NCI-H774 (cell line): ENCODE measurements at regions not wholly inside any gene's neighbourhood (a gene's known extent, or its start where the extent isn't known, plus 50 kb on each side); places are given as distances from the start of the nearest gene placed in this dataset.

Source experiments
- DNase-seq: peaks from one replicate; lab custom pipeline; 2025; lab: John Stamatoyannopoulos, UW

GRCh38 chr2:43086451-43087221, 139.8 kb downstream of the ZFP36L2 start:
- DNase-seq: no peak

DNA sequence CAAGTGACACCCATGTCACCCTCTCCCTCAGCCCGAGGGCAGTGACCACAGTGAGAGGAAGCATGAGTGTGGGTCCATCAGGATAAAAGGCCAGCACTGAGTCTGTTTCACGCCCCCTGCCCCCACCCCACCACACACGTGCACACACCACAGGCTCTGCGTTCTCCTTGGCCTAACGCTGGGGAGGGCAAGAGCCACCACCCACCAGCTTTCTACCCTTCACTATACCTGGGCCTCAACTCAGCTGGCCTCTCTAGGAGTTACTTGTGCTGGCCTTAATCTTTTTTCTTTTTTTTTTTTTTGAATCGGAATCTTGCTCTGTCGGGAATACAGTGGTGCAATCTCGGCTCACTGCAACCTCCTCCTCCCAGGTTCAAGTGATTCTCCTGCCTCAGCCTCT, 140.5 kb downstream of the ZFP36L2 start:
- no peak for DNase-seq

GRCh38 chr2:43085505-43085904, 140.9 kb downstream of the ZFP36L2 start:
- no peak for DNase-seq

GRCh38 chr2:43084699-43085091, 141.7 kb downstream of the ZFP36L2 start:
- DNase-seq: no peak

DNA sequence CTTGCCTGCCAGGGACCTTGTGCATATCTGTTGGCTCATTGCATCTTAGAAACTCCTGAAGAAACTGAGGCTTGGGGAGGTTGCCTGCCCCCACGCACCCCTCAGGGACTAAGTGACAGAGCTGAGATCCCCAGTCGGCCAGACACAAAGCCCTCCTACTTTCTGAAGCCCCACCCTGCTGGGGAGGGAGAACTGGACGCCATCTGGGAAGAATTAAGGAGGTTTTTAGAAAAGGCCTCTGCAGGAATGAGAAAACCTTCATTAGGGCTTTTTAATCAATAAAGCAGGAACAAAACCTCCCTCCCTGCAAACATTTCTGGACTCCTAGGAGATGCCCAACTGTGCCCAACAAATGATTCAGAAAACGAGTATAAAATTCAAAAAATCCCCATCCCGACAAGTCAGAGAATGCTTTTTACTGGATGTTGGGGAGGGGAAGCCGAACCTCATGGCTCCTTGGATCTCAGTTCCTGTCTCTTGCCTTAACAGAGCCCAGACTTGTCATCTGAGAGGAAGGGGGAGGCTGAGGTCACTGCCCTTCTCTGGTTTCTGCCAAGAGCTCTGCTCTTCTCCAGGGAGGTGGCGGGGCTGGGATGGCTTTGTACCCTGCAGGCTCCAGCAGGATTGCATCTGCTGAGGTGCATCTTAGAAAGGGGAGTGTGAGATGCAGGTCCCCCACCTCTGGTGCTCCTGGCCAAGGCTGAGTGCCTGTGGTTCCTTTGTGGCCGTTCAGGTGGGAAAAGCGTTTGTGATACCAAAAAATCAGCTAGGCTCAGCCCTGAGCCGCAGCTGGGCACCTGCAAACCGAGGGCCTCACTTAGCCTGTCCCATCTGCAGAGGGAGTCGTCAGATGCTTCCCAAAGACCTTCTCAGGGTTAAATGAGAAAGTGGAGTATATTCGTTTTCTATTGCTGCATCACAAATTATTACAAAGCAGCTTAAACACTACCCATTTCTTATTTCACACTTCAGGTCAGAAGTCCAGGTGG, 142.4 kb downstream of the ZFP36L2 start:
- DNase-seq: no peak

- no peak for DNase-seq
Observed at GRCh38 chr2:43082903-43083677, 143.3 kb downstream of the ZFP36L2 start.

- no peak for DNase-seq
Observed at GRCh38 chr2:43082111-43082894, 144.1 kb downstream of the ZFP36L2 start.

DNA sequence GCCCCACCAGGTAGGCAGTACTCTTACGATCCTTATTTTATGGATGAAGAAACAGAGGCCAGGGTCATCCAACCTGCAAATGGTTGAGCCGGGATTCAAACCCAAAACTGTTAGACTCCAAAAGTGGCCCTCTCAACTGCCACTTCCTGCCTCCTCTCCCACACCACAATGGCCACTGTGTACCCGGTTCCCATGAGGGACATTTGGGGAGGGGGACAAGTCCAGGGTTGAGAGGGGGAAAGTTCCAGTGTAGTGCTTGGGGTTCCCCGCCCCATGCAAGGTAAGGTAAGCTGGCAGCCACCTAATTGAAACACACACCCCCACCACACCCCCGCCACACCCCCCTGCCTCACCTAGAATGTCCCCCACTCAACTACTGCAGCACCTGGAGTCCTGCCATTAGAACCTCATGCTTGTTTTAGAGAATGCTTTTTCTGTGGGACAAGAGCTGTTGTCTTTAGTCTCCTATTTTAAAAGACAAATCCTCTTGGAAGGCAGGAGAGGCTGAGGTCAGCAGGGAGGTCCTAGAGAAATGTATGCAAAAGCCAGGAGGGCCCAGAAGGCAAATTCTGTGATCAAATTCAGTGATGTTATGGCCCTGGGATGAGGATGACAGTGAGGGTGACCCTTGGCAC, 145.2 kb downstream of the ZFP36L2 start:
- no peak for DNase-seq

DNA sequence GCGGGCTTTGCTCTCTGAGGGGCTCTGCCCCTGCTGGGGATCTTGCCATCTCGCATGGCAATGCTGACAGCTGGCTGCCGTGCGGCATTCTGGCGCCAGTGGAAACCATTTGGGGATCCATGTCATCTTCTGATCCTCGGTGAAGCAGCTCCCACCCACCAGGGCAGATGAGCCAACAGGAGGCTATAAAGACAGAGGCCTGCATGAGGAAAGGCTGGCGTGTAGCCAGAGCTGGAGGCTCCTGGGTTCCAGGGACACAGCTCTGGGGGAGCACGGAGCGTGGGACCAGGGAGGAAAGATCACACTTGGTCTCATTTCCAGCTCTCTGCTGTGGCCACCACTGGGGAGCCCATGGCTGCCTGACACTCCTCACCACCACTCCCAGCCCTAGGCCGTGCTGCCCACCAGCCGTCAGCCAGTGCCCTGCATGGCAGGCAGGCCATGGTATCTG, 145.8 kb downstream of the ZFP36L2 start:
- DNase-seq: no peak

- DNase-seq: no peak
Observed at GRCh38 chr2:43078781-43079755, 147.3 kb downstream of the ZFP36L2 start.

DNA sequence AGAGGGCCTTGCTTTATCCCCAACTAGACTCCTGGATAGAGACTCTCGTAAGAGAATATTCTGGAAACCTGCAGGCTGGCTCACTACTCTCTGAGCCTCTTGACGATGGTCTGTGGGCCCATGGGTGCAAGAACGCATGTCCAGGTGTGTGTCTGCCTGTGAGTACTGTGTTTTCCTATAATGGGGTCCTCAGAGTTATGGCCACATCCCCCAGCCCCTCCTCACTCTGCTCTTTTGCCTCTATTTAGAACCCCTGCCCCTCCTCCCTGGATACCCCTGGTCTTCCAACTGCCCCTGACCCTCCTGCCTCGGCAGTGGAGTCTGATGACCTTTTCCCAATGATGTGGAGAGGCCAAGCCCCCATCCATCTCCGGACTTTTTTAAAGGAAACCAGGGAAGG, 148.1 kb downstream of the ZFP36L2 start:
- DNase-seq: no peak

GRCh38 chr2:43077876-43078275, 148.5 kb downstream of the ZFP36L2 start:
- no peak for DNase-seq

- no peak for DNase-seq
Observed at GRCh38 chr2:43076676-43077075, 149.7 kb downstream of the ZFP36L2 start.

DNA sequence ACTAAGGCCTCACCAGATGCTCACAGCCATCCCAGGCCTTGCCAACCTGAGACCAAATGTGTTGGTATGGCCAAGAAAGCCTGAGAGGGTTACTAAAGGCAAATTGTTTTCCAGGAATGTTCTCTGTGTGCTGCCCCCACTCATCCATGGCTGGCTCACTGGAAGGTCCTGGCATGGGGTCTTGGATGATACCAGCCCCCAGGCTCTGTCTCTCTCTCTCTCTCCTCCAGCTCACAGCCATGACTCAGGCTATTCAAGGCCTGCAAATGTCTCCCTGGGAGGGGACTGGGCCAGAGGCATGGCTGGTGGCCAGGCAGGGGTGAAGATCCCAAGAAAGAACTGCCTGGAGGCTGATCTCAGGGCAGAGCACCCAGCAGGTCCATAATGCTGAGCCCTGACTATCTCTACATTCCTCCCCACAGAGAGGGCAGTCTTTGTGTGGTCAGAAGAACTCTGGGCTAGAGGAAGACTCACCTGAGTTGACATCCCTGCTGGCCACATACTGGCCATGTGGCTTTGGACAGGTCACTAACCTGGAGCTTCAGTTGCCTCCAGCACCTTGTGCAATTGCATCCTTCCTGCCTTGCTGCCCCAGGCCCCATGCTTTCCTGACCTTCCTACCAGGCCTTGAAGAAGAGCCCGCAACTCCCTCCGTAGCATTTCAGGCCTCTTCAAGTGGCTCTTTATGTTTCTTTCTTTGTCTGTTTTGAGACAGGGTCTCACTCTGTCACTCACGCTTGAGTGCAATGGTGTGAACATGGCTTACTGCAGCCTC, 150.4 kb downstream of the ZFP36L2 start:
- no peak for DNase-seq

DNA sequence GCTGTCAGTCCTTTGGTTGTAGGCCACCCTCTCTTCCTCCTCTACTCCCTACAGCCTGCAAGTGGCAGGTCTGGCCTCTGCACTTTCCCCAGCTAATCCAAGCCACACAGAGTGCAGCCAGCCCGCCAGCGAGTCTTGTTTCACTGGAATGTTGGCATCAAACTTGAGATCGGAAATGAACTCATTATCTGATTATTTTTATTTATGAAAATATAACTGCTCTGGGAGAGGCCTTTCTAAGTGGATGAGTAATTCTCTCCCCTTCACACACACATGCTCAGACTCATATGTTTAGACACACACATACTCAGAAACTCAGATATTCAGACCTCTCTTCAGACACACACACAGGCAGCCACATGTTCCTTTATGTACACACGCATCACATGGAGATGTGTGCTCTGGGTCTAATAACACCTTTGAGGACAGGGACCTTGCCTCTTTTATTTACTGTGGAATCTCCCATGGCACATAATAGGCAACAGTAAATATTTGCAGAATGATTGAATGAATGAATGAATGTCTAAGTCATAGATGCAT, 151.3 kb downstream of the ZFP36L2 start:
- no peak for DNase-seq

GRCh38 chr2:43074592-43075053, 151.8 kb downstream of the ZFP36L2 start:
- no peak for DNase-seq

DNA sequence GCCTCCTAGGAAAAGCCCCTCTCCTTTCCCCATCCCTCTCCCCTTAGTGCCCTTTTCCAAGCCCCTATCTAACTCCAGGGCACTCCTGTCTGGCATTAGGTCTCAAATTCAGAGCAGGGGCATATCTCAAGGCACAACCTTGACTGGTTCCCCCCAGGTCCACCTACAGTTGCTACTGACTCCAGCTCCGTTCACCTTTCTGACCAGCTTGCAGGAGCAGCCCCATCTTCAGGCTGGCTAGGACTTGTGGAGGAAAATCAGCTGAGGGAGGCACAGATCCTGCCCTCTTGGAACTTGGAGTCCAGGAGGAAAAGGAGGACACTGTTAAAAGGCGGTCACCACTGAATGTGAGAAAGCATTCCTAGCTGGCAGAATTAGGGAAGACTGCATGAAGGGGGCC, 152.4 kb downstream of the ZFP36L2 start:
- DNase-seq: no peak

DNA sequence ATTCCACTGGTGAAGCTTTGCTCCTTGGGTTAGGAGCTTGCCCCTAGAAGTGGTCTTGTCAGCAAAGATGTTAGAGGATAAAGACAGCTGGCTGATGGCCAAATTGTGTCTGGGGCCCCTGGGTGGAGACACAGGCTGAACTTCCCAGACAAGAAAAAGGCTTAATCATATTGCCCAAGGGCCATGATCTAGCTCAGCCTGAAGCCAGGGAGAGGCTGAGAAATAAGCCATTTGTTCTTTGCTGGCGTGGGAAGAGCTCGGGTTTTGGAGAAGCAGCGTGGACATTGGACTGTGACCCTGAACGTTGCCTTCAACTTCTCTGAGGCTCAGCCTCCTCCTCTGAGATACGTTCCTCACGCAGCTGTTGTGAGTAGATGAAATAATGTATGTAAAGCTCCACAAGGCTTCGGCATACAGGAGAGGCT, 153.0 kb downstream of the ZFP36L2 start:
- DNase-seq: no peak
